ENCODE measurements at regions not wholly inside any gene's neighbourhood (a gene's known extent, or its start where the extent isn't known, plus 50 kb on each side); places are given as distances from the start of the nearest gene placed in this dataset.

DNA sequence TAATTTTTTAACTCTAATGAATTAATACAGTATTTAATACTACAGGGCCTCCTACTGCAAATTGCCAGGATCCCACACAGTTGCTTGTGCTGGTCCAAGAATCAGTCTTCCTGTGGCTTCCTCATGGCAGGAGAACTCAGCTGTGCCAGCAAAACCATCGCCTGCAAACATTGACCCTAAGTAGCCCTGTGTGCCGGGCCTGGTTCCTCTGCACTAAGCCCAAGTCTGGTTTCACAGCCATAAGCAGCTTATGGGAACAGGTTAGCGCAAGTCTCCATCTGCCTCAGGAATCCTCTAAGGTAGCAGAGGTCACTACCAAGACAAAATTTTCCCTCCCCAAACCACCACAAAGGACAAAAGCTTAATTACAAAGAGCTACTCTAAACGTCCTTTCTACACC is 216.6 kb downstream of the PLA2G4A start:
- TF ChIP-seq POLR2A (IDR thresholded peaks at IDR 0.05) = no peak
- TF ChIP-seq, protein P1, sequence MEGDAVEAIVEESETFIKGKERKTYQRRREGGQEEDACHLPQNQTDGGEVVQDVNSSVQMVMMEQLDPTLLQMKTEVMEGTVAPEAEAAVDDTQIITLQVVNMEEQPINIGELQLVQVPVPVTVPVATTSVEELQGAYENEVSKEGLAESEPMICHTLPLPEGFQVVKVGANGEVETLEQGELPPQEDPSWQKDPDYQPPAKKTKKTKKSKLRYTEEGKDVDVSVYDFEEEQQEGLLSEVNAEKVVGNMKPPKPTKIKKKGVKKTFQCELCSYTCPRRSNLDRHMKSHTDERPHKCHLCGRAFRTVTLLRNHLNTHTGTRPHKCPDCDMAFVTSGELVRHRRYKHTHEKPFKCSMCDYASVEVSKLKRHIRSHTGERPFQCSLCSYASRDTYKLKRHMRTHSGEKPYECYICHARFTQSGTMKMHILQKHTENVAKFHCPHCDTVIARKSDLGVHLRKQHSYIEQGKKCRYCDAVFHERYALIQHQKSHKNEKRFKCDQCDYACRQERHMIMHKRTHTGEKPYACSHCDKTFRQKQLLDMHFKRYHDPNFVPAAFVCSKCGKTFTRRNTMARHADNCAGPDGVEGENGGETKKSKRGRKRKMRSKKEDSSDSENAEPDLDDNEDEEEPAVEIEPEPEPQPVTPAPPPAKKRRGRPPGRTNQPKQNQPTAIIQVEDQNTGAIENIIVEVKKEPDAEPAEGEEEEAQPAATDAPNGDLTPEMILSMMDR (IDR thresholded peaks at IDR 0.05) = no peak
